GM18508 (cell line): ENCODE measurements at regions not wholly inside any gene's neighbourhood (a gene's known extent, or its start where the extent isn't known, plus 50 kb on each side); places are given as distances from the start of the nearest gene placed in this dataset.
"Not testable (repeated sequence)": the region's sequence is repeated elsewhere in the genome, so short reads cannot be mapped to it uniquely, and the experiment has no call there.

Source experiments
- ATAC-seq: cut with Tn5 transposase; IDR thresholded peaks from one replicate; pipeline ENCODE4 v1.9.1; 2021; ENCODE audit warnings: moderate number of reproducible peaks; ENCODE audit not compliant: insufficient read depth, unreplicated experiment

GRCh38 chr5:123735384-123735783 is 223.4 kb downstream of the CSNK1G3 start:
- no peak for ATAC-seq

- ATAC-seq: no peak
Observed at GRCh38 chr5:123732257-123732656, 220.3 kb downstream of the CSNK1G3 start.

GRCh38 chr5:123722451-123722850 is 210.5 kb downstream of the CSNK1G3 start:
- no peak for ATAC-seq

GRCh38 chr5:123721675-123722276 is 209.8 kb downstream of the CSNK1G3 start:
- no peak for ATAC-seq

GRCh38 chr5:123720955-123721354 is 209.0 kb downstream of the CSNK1G3 start:
- ATAC-seq: no peak

- no peak for ATAC-seq
Observed at GRCh38 chr5:123720339-123720738, 208.4 kb downstream of the CSNK1G3 start.

- ATAC-seq: no peak
Observed at GRCh38 chr5:123719004-123719403, 207.0 kb downstream of the CSNK1G3 start.

GRCh38 chr5:123718238-123718637 is 206.3 kb downstream of the CSNK1G3 start:
- ATAC-seq: no peak

GRCh38 chr5:123717139-123717538 is 205.2 kb downstream of the CSNK1G3 start:
- no peak for ATAC-seq

GRCh38 chr5:123710031-123710430 is 198.1 kb downstream of the CSNK1G3 start:
- no peak for ATAC-seq

- ATAC-seq: no peak
Observed at GRCh38 chr5:123709422-123709821, 197.4 kb downstream of the CSNK1G3 start.

- ATAC-seq: no peak
Observed at GRCh38 chr5:123708074-123708806, 196.3 kb downstream of the CSNK1G3 start.

GRCh38 chr5:123706531-123706930 is 194.6 kb downstream of the CSNK1G3 start:
- no peak for ATAC-seq

GRCh38 chr5:123705741-123706140 is 193.8 kb downstream of the CSNK1G3 start:
- no peak for ATAC-seq

GRCh38 chr5:123701511-123702200 is 189.7 kb downstream of the CSNK1G3 start:
- ATAC-seq: no peak

GRCh38 chr5:123700624-123701287 is 188.8 kb downstream of the CSNK1G3 start:
- no peak for ATAC-seq

- no peak for ATAC-seq
Observed at GRCh38 chr5:123699571-123699970, 187.6 kb downstream of the CSNK1G3 start.

- not testable (repeated sequence) for ATAC-seq
Observed at GRCh38 chr5:123698937-123699336, 187.0 kb downstream of the CSNK1G3 start.

GRCh38 chr5:123696921-123697341 is 185.0 kb downstream of the CSNK1G3 start:
- no peak for ATAC-seq

- ATAC-seq: no peak
Observed at GRCh38 chr5:123690821-123691220, 178.8 kb downstream of the CSNK1G3 start.

GRCh38 chr5:123681061-123681460 is 169.1 kb downstream of the CSNK1G3 start:
- ATAC-seq: no peak
